Left lung (tissue), 4 donors: ENCODE measurements at regions not wholly inside any gene's neighbourhood (a gene's known extent, or its start where the extent isn't known, plus 50 kb on each side); places are given as distances from the start of the nearest gene placed in this dataset.

Experiments
- ATAC-seq: fragments of 200-7000 bp; cut with Tn5 transposase; one replicate; pipeline ENCODE4 v1.9.1; 2020; ENCODE audit warnings: moderate library complexity
- DNase-seq, 4 donors: peaks; one replicate each; pipeline ENCODE4 v3.0.0-alpha.2; 2013 to 2020
- H3K27ac ChIP-seq, 2 donors: fragments of 200-600 bp; sonication (generic) in 1 of 2; one replicate each; pipeline versions ENCODE4 v1.5.0 to v1.8.0; 2020 to 2021
- H3K27me3 ChIP-seq, 2 donors: fragments of 200-600 bp; sonication (generic) in 1 of 2; one replicate each; pipeline versions ENCODE4 v1.5.0 to v1.8.0; 2020 to 2021
- H3K36me3 ChIP-seq, 2 donors: fragments of 200-600 bp; sonication (generic) in 1 of 2; one replicate each; pipeline versions ENCODE4 v1.5.0 to v1.8.0; 2020 to 2021
- H3K4me1 ChIP-seq, 2 donors: fragments of 200-600 bp; one replicate each; pipeline ENCODE4 v1.8.0; 2021
- H3K4me3 ChIP-seq, 2 donors: fragments of 200-600 bp; sonication (generic) in 1 of 2; one replicate each; pipeline versions ENCODE4 v1.5.0 to v1.8.0; 2020 to 2021; ENCODE audit warnings: mild to moderate bottlenecking in 1 of 2
- H3K9me3 ChIP-seq, 2 donors: fragments of 200-600 bp; sonication (generic) in 1 of 2; one replicate each; pipeline versions ENCODE4 v1.5.0 to v1.8.0; 2020 to 2021
- CTCF ChIP-seq, 2 donors: fragments of 200-600 bp; sonication (generic) in 1 of 2; IDR thresholded peaks; one replicate each; pipeline versions ENCODE4 v1.5.0 to v1.8.0; 2021; ENCODE audit warnings: antibody characterized with exemption in 2 of 2
- intact Hi-C, 2 donors: fragments of 100-400 bp; cut with DNase I; formaldehyde crosslinking; loops; one replicate each; pipeline versions ENCODE4 v1.11.2 to v1.14.2; 2022
- donor health status: DM: no; HTN: yes; CAD: no.
- donor health status: DM: no; HTN: no; CAD: no.

GRCh38 chr2:196244966-196245365 is 73.6 kb upstream of the STK17B start:
- Histone ChIP-seq H3K4me3 (no peak overlapping the region), H3K27me3 (no peaks in the 10 kb centered on the region), H3K4me1 (peaks cover 9 to 73% of the 10 kb centered on the region in 2 donors), H3K27ac (no peak overlapping the region), H3K9me3 (no peaks in the 10 kb centered on the region), H3K36me3 (no peaks in the 10 kb centered on the region)
- no peak for ATAC-seq
- no peak for TF ChIP-seq CTCF (IDR thresholded peaks at IDR 0.05)
- DNase-seq = no peak
- intact Hi-C loops = no loop called here

- no peak overlapping the region for H3K27ac ChIP-seq
- DNase-seq (no peak), ATAC-seq (no peak)
- no peak for TF ChIP-seq CTCF (IDR thresholded peaks at IDR 0.05)
- H3K4me1 ChIP-seq = peaks cover 6 to 73% of the 10 kb centered on the region in 2 donors
- H3K27me3 ChIP-seq = no peaks in the 10 kb centered on the region
- H3K4me3 ChIP-seq = no peak overlapping the region
- intact Hi-C loops = no loop called here
- H3K36me3 ChIP-seq = no peaks in the 10 kb centered on the region
- no peaks in the 10 kb centered on the region for H3K9me3 ChIP-seq
These were observed 74.2 kb upstream of the STK17B start for GRCh38 chr2:196245378-196246140.

GRCh38 chr2:196247114-196247975 is 76.0 kb upstream of the STK17B start:
- Histone ChIP-seq H3K36me3 (no peaks in the 10 kb centered on the region), H3K27ac (peak overlapping the region in 1 of 2 donors; percentile 71), H3K27me3 (no peaks in the 10 kb centered on the region), H3K9me3 (no peaks in the 10 kb centered on the region), H3K4me3 (no peak overlapping the region), H3K4me1 (peaks cover 6 to 61% of the 10 kb centered on the region in 2 donors)
- no peak for DNase-seq
- no peak for TF ChIP-seq CTCF (IDR thresholded peaks at IDR 0.05)
- intact Hi-C loops = no loop called here
- ATAC-seq = no peak

GRCh38 chr2:196247976-196248280 is 76.5 kb upstream of the STK17B start:
- peak overlapping the region in 1 of 2 donors; percentile 71 for H3K27ac ChIP-seq
- H3K36me3 ChIP-seq = no peaks in the 10 kb centered on the region
- no peaks in the 10 kb centered on the region for H3K9me3 ChIP-seq
- no peak for TF ChIP-seq CTCF (IDR thresholded peaks at IDR 0.05)
- peaks cover 6 to 55% of the 10 kb centered on the region in 2 donors for H3K4me1 ChIP-seq
- no peak overlapping the region for H3K4me3 ChIP-seq
- intact Hi-C loops = no loop called here
- DNase-seq (no peak), ATAC-seq (no peak)
- H3K27me3 ChIP-seq = no peaks in the 10 kb centered on the region

GRCh38 chr2:196248467-196249094 is 77.2 kb upstream of the STK17B start:
- Histone ChIP-seq H3K36me3 (no peaks in the 10 kb centered on the region), H3K4me3 (no peak overlapping the region), H3K9me3 (no peaks in the 10 kb centered on the region), H3K27me3 (no peaks in the 10 kb centered on the region), H3K27ac (peak overlapping the region in 1 of 2 donors; percentile 71), H3K4me1 (peaks cover 6 to 50% of the 10 kb centered on the region in 2 donors)
- DNase-seq = no peak
- ATAC-seq = no peak
- intact Hi-C loops = no loop called here
- no peak for TF ChIP-seq CTCF (IDR thresholded peaks at IDR 0.05)
